NCI-H526 treated with DMSO at 0.1 percent for 48 hours (cell line): ENCODE measurements at regions not wholly inside any gene's neighbourhood (a gene's known extent, or its start where the extent isn't known, plus 50 kb on each side); places are given as distances from the start of the nearest gene placed in this dataset.

Experiments used
- DNase-seq: peaks from one replicate; lab custom pipeline; 2025; lab: John Stamatoyannopoulos, UW

DNA sequence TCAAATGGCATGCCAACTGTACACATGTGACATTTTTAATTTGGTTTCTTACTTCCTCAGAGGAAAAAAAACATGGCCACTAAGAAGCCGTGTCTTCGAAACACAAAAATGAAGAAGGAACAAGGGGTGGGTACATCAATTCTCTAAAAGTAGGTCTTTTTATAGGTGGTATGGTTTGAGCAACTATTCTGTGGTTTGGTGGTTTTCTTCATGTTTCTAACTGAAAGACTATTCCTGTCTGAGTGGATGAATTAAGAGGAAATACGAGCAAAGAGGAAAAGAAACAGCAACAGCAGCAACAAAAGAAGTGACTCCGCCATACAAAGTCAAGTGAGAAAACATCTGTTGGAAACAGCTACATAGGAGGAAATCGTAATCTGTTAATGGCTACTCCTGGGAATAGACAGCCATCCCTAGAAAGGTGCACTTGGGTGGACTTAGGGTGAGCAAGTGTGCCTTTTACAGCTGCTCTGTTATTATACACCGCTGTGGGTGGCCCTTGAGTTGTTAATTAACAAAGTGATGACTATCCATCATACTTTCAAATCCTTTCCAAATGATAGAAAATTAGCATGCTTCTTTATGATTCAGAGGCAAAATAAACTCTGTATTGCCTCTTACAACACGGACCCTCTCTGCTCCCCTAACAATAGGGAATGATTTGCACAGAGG is 575.8 kb downstream of the TLE1 start:
- no peak for DNase-seq

DNA sequence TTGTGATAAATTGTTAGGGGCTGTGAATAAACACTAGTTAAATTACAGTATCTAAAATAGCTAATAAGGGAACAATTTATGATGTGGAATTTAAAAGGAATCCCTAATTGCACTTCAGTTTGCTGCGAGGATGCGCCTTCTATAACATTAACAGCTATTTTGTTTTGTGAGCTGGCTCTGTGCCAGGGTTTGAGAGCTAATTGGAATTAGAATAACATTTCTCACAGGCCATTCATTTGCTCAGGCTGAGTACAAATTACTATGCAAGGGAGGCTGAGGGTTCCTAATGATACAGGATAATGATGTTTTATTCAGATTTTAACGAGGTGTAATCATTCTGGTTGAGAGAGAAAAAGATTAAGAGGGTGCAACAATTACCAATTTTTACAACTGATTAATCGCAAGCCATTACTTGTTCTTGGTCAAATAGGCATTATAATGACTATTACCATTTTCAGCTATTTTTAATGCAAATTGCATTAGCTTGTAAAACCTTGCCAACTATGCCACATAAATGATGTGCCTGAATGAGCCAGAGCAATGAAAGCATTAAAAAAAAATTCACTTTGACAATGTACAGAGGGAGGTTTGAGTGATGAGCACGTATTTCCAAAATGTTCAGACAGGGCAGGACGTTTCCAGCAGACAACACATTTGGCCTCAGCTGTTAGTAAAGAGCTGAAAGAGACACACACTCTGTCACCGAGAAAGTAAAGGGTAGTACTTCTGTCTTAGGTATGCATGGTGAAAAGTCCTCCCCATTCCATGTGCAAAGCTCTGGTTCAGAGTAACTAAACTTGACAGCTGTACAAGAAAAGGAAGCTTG is 576.5 kb downstream of the TLE1 start:
- DNase-seq = no peak

DNA sequence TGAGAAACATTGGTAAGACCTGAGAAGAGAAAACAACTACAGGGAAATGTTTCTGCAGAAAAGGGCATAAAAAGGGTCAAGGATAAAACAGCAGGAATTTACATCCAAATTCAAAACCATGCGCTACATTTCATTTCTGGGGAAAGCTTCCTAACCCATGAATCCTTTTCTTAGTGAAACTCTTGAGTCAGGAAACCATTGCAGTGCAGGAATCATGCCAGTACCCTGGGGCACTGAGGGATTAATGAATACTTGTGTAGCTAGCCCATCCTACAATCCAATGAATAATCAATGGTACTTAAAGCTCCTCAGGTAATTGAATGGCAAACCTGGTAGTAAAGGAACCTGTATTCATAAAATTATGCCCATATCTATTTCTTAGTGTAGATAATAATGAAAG is 580.5 kb downstream of the TLE1 start:
- no peak for DNase-seq

- no peak for DNase-seq
Measured at GRCh38 chr9:81108391-81108790, 581.0 kb downstream of the TLE1 start.

- DNase-seq = no peak
Measured at GRCh38 chr9:81103597-81104471, 585.5 kb downstream of the TLE1 start.

DNA sequence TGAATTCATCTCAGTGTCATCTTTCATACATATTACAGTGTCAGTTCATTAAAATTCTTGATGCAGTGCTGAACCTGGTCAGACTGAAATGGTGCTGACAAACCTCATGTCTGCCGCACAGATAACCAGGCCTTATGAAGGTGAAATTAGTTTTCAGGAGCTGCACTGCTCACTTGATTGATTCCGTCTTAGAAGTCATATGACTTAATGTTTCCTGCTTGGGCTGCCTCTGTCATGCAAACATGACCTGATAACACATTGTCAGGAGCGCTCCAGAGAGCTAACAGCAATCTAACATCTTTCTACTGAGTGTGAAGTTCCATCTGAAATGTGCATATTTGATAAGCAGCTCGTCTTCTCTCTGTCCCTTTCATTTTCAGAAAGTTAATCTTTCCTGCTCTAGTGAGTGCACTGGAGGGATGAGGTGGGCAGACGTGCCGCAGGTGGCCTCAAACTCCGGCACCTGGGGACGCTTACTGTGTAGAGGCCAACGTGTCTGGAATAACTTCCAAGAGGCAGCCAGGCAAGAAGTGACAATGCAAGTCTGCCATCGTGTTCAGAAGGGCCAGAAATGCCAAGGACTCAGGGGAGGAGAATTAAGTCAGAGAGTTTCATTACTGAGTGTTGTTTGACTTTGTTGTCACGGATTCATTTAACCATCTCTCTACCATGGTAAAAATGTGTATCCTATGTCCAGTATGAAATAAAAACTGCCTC is 592.1 kb downstream of the TLE1 start:
- DNase-seq = no peak

DNA sequence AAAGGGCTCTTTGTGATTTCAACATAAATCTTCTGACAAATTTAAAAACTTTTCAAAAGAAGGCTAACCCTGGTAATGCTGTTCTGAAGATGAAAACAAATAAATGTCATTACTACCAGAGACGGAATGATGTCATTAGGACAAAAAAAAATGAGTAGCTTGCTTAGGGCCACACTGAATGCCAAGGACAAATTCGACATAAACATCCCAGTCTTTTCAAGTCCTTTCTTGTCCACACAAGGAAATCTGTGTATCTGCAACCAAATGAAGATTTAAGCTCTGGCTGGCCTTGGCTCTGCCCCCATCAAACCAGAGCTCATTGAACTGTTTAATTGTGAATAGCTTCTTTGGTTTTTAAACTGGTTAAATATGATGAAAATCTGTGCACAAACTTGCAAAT is 592.7 kb downstream of the TLE1 start:
- DNase-seq = no peak

GRCh38 chr9:81092057-81092456 is 597.3 kb downstream of the TLE1 start:
- no peak for DNase-seq

GRCh38 chr9:81088341-81088740 is 601.0 kb downstream of the TLE1 start:
- DNase-seq = no peak

GRCh38 chr9:81086416-81086815 is 602.9 kb downstream of the TLE1 start:
- DNase-seq = no peak

GRCh38 chr9:81083854-81084512 is 605.4 kb downstream of the TLE1 start:
- DNase-seq = no peak

- DNase-seq = no peak
Measured at GRCh38 chr9:81083067-81083466, 606.3 kb downstream of the TLE1 start.

- DNase-seq = no peak
Measured at GRCh38 chr9:81082221-81082620, 607.1 kb downstream of the TLE1 start.

GRCh38 chr9:81080900-81081299 is 608.4 kb downstream of the TLE1 start:
- DNase-seq = no peak

- DNase-seq = no peak
Measured at GRCh38 chr9:81080185-81080584, 609.2 kb downstream of the TLE1 start.

GRCh38 chr9:81079055-81079454 is 610.3 kb downstream of the TLE1 start:
- no peak for DNase-seq

DNA sequence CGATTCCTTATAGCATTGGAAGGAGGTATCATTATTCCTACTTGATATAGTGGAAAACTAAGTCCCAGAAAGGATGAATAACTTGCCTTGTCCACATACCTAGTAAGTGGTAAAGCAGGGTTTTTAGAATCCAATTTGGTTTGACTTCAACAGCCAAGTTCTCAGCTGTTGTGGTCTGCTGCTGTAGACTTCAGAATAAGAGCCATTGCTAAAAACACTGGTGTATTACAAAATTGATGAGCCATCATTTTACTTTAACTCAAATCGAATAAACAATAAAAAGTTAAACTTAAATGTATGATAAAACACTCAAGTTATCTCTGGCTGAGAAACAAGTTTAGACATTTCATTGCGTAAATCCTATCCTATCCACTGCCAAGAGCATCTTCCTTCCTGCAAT is 610.8 kb downstream of the TLE1 start:
- no peak for DNase-seq

- no peak for DNase-seq
Measured at GRCh38 chr9:81077572-81077971, 611.8 kb downstream of the TLE1 start.

DNA sequence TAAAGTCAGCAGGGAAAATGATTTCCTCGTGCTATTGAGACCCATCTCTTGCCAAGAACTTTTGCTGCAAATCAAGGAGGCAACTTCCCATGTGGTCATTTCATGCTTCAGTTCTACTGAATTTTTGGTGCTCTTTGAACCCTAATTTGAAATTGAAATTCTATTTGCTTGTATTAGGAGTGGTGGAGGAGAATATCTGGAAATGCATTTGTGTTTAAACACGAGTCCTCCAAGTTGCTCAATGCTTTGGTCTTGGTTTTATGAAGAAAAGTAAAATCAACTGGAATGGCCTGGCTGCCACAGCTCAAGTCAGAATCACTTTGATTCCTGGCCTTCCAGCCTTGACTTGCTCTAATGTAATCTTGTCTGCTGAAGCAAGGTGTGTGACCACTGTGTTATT is 613.2 kb downstream of the TLE1 start:
- DNase-seq = no peak

DNA sequence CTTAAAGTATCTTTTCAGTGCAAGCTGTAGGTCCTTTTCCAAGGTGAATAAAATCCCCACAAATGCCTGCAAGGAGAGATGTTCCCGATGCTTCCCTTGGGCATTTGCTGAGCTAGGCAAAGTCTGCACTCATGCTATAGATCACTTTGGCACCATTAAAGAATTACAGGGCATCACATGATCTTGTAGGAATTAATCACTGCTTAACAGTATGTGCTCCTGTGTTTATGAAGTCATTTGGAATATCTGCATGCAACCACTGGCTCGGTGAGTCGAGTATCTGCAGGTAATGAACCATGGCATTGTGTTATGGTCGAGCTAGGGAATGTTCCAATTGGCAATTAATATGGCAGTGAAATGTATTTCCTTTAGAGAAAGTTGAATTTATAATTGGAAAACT is 615.1 kb downstream of the TLE1 start:
- DNase-seq = no peak

GRCh38 chr9:81073821-81074220 is 615.5 kb downstream of the TLE1 start:
- no peak for DNase-seq

DNA sequence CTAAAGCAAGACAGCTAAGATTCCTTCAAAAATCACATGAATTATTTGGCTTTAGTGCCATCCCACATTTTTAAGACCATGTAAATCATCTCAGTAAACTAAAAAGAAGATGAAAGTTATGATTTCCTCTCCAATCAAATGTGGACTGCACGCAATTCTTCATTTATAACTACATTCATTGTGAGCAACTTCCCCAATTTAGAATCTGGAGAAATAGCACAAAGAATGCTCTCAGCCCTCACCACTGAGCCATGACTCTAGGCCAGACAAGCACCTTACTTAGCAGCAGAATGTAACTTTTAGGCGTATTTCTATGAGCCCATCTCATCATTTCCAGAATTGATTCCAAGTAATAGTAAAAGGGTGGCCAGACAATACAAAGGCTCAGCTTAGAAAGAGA is 616.6 kb downstream of the TLE1 start:
- no peak for DNase-seq
